Muscle of arm (tissue), 1 donor: ENCODE measurements at regions not wholly inside any gene's neighbourhood (a gene's known extent, or its start where the extent isn't known, plus 50 kb on each side); places are given as distances from the start of the nearest gene placed in this dataset.
"Not testable (repeated sequence)": the region's sequence is repeated elsewhere in the genome, so short reads cannot be mapped to it uniquely, and the experiment has no call there.

Source experiments
- DNase-seq: peaks from one replicate; pipeline ENCODE4 v3.0.0-alpha.2; 2013

GRCh38 chr15:98523912-98524662 is 124.3 kb upstream of the IGF1R start:
- DNase-seq, result no peak

- no peak for DNase-seq
Observed at GRCh38 chr15:98524838-98525660, 123.3 kb upstream of the IGF1R start.

GRCh38 chr15:98525661-98526001 is 122.7 kb upstream of the IGF1R start:
- no peak for DNase-seq

DNA sequence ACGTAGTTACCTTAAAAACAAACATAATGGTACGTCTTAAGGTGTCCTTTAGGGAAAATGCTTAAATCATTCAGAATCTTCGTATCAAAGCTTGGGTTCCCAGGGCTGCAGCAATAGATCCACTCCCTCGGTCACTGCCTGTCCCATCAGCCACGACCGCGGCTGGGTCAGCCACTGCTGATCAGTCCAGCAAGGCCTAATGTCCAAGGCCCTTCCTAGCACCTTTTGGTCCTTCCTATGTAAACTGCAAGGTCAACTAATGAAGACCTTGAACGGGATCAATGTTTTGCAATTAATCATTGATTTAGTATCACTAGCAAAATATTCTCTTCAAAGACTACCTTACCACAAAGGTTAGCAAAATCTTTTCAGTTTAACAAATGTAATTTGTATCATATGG is 122.2 kb upstream of the IGF1R start:
- DNase-seq, result no peak

DNA sequence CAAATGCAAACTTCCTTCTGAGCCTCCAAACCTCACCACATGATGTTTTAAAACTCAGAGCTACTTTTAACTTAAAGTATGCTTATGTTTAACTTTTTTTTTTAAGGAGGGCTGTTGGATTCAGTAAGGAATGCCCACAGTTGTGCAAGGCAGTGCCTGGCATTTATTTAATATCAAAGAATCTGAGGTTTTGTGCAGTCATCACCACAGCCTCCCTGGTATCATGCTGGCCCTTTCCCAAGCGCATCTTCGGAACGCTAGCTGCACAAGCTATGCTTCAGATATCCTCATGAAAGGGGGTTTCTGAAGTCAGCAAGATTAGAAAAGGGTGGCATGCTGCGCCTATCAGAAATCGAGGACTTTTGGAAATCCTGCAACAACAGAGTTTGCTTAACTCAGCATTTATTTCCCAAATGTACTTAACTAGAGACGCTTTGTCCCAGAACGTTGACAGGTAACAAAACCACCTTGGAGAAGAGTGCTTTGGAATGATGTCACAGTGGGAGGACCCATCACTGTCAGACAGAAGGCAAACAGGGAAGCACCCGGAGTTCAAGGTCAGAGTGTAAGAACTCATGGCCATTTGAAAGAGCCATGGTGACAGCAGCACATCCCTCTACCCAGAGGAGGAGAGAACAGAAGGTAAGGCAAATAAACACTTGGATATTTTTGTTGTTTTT is 120.2 kb upstream of the IGF1R start:
- no peak for DNase-seq

DNA sequence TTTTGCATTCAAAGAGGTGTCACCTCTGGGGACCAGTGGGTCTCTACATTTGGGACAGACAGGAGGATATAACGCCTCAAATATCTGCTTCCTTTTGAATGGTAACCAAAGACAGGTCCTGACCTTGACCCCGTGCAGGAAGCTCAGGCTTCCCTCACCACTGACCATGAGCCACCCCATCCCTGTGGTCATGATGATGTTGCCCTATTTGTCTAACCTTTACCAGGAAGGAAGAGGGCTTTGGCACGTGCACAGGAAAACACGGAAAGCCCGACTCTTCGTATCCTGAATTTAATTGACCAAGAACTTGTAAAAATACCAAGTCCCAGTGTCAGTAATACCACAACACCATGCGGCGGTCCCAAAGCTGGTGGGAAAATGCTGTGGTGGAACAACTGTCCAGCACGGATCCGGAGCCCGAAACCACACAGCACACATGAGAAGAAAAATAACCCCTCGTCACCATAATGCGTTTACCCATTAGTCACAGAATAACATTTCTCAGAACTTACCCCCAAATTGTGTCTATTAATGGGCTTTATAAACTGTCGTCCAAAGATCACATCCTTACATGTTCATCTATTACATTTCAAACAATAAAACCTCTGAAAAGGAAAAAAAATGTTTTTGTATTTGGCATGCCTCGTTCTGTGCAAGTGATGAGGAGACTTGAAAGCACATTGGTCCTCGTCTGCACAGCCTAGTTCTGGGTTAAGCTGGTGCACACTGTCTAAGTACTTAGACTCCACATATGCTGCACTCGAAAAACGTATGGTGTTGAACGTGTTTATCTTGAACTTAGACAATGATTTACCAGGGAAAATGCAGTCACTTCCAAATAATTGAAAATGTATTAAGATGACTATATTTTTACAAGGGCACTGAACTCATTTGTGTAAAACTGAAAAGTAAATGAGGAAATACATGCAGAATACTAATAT is 118.9 kb upstream of the IGF1R start:
- DNase-seq, result no peak

- DNase-seq, result no peak
Observed at GRCh38 chr15:98530570-98530969, 117.8 kb upstream of the IGF1R start.

DNA sequence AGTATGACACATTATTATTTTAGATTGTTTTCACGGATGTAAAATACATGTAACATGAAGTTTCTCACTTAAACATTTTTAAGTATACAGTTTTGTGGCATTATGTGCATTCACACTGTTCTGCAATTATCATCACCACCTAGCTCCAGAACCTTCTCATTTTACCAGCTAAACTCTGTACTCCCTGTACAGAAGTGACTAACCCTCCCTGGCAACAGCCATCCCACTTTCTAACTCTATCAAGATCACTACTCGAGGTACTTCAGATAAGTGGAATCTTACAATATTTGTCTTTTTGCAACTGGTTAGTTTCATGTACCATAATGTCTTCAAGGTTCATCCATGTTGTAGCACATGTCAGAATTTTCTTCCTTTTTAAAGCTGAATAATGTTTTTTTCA is 116.3 kb upstream of the IGF1R start:
- DNase-seq, result no peak

DNA sequence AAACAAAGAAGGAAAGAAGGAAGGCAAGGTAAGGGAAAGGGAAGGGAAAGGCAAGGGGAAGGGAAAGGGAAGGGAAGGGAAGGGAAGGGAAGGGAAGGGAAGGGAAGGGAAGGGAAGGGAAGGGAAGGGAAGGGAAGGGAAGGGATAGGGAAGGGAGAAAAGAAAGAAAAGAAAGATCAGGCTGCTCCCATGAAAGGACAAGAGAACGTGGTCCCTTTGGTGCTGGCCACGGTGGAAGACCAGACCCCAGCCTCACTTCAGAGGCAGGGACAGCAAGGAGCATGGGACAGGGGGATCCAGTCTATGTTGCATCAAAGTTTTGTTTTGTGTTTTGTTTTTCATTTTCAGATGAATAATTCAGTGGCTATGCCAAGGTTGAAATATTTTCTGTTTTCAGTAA is 111.4 kb upstream of the IGF1R start:
- DNase-seq, result no peak

DNA sequence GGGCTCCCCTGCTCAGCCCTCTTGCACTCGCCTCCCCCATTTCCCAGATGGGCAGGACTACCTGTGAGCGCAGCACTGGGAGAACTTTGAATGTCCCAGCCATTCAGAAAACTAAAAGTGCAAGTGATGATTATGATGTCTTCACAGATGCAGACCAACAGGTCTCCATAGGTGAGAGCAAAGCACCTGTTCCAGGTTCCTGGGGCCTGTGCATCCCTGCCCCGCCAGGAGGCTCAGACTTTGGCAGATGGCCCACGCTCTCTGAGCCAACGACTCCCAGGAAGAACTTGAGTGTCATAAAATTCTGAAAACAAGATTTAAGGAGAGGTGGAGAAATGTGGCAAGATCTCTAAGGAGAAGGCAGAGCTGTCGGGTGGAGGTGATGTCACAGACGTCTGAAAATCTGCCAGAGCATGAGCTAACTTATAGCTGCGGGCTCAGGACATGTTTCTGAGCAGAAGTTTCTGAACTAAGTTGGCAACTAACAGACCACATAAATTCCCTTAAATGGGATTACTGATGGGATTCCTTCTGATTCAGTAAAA is 110.8 kb upstream of the IGF1R start:
- no peak for DNase-seq

GRCh38 chr15:98541519-98541918 is 106.8 kb upstream of the IGF1R start:
- DNase-seq, result no peak

GRCh38 chr15:98543237-98543636 is 105.1 kb upstream of the IGF1R start:
- DNase-seq, result no peak

- no peak for DNase-seq
Observed at GRCh38 chr15:98546329-98546728, 102.0 kb upstream of the IGF1R start.

- DNase-seq, result no peak
Observed at GRCh38 chr15:98547275-98547674, 101.1 kb upstream of the IGF1R start.

- no peak for DNase-seq
Observed at GRCh38 chr15:98547741-98548138, 100.6 kb upstream of the IGF1R start.

DNA sequence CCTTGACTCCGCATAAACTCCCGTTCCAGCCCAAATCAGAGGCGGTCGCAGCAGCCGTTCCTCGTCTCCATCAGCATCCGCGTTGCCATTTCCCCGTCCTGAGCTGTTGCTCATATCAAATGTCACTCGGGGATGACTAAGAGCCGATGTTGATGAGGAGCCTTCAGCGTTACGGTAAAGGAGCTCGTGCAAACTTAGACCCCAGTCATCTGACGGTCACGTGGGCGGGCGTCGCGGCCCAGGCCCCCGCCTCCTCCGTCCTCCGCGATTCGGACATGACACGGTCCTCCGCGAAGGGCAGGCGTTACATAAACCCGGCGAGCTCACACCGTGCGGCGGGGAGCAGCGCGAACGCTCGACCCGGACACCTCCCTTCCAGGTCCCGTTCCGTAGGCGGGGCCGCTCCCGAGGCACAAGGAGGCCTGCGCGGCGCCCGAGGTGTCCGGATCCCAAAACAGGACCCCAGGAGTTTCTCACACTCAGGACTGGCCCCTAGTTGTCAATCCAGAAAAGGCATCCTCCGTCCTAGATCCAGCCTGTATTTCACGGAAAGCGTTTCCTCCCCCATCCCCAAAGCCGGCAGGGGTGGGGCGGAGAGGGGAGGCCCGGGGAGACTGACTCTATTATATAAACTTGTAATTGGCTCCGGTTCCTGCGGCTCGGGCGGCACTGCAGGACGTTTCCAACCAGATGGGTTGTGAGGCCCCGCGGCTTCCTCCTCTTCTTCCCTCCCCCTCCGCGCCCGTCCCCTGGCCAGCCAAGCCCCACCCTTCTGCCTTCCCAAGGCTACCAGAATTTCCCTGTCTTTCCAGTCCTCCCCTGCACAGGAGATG is 100.0 kb upstream of the IGF1R start:
- DNase-seq, result peak; percentile 81

DNA sequence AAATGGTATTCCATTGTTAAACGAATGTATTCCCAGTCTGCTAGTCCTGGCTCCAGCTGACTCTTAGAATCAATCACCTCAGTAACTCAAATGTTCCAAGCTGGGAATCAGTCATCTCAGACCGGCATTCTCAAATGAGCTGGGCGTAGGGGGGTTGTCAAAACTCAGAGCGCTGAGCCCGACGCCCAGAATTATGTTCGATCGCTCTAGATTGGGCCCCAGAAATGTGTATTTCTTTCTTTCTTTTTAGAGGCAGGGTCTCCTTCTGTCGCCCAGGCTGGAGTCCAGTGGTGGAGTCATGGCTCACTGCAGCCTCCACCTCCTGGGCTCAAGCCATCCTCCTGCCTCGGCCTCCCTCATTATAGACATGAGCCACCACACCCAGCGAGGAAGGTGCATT is 99.3 kb upstream of the IGF1R start:
- peak; percentile 11 for DNase-seq

DNA sequence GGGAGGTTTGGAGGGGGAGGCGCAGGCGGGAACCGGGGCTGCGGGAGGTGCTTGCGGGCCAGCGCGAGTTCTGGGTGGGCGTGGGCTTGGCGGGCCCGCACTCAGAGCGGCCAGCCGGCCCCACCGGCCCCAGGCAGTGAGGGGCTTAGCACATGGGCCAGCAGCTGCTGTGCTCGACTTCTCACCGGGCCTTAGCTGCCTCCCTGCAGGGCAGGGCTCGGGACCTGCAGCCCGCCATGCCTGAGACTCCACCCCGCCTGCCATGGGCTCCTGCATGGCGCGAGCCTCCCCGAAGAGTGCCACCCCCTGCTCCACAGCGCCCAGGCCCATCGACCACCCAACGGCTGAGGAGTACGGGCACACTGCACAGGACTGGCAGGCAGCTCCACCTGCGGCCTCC is 98.6 kb upstream of the IGF1R start:
- no peak for DNase-seq

- DNase-seq, result not testable (repeated sequence)
Observed at GRCh38 chr15:98550363-98550762, 98.0 kb upstream of the IGF1R start.

DNA sequence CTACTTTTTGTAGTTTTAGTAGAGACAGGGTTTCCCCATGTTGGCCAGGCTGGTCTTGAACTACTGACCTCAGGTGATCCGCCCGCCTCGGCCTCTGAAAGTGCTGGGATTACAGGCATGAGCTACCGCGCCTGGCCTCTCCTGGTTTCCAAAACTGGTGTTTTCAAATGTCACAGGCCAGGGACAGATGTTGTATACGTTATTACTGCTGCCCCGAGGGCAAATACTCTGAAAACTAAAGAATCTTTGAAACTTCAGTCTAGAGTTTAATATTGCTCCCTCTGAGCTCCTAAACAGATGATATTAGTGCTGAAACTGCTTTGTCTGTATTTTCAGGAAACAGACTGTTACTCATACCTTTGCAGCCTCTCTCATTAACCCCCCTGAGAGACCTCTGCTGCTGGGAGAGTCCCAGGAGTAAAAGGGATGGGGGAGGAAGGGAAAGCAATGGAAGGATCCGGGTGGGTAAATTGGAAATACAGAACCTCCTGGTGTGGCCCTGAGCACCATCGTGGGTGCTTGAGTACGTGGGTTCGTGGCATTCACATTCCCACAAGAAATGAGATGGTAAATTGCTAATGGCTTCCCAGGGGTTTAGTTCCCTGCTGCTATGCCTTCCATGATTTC is 96.3 kb upstream of the IGF1R start:
- DNase-seq, result no peak
